GM21515 (cell line): ENCODE measurements at regions not wholly inside any gene's neighbourhood (a gene's known extent, or its start where the extent isn't known, plus 50 kb on each side); places are given as distances from the start of the nearest gene placed in this dataset.

Source experiments
- ATAC-seq: cut with Tn5 transposase; IDR thresholded peaks from one replicate; pipeline ENCODE4 v1.9.1; 2021; ENCODE audit not compliant: unreplicated experiment

DNA sequence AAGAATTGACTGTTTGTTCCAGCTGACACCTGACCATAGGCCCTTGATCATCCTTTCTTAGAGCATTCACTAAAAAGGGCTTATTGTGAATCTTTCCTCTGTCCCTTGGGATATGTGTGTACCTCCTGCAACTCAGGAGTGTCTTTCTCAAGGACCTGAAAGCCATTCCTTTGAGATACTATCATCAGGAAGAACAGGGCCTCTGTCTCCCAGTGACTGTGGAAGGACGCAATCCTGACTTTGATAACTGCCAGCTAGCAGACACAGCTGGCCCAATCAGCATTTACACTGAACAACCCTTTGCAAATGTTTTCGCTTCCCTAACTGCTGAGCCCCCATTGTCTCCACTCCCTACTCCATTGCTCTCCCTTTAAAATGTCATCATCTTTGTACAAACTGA is 144.4 kb downstream of the RMI1 start:
- ATAC-seq: no peak

DNA sequence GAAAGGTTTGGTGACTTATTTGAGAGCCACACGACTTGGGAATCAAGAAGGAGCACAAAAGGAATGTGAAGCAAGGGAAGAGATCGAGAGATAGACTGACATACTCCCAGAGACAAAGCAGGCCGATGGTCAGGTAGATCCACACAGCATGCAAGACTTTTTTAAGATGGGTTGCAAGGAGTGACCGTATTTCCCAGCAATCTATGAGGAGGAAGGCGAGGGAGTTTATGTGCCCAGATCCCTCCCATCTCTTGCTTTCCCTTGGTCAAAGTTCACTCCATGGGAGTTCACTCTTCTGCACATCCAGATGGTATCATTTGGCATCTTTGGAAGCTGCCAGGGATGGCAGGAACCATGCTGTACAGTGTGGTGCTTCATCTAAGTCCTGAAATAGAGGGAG is 148.9 kb downstream of the RMI1 start:
- ATAC-seq: no peak

DNA sequence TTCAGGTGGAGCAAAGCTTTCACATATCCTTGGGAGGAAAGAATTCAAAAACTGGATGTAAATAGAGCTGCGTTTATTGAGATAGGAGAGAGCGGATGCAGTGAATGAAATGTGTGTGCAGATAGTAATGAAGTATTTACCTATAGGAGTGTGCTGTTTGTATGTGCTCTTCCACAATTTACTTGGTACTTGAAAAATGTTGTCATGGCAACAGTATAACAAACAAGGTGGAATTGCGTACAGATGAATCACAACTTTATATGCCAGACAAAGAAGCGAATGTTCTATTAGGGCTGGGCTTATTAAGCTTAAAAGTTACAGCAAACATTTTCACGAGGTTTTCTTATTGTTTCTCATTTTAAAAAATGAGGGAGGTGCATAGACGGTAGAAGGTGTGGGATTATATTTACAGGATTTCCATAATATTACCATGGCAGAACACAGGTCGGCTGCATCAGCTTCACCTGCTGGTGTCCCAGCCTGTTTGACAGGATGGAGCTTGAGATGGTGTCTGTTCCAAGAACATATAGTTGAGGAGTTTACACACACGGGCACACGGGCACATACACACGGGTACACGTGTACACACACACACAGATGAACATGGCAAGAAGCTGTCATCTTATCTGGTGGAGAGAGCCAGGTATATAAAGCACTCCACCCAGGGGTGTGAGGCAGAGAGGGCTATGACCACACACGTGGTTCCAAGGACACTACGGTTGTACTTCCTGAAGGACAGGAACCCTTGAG is 155.7 kb downstream of the RMI1 start:
- ATAC-seq: no peak

DNA sequence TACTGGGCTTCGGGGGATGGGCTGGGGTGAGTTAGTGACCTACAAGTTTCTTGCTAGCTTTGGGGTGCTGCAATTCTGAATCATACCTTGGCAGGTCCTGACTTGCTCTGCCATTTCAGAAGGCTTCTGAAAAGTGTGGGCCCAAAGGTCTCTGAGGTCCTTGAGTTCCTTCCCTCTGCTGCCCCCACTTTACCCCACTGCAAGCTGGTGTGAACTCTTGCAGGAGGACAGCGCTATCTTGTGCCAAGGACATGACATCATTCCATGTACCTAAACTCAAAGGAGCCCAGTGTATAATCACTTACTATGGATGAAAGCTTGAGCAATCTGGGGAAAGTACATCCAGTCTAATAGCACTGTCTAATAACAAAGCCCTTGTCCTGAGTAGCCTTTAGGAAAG is 157.4 kb downstream of the RMI1 start:
- ATAC-seq: no peak

DNA sequence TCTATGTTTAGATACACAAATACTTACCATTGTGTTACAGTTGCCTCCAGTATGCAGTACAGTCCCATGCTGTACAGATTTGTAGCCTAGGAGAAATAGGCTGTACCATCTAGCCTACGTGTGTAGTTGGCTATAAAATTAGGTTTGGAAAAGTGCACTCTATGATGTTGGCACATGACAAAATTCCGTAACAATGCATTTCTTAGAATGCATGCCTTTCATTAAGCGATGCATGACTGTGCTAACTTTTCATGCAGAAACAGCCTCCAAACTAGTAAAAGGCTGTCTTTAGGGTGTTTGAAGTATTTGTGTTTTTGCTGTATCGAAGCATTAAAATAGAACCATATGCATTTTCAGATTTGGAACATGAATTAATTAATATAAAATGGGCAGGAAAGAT is 157.9 kb downstream of the RMI1 start:
- ATAC-seq: no peak

DNA sequence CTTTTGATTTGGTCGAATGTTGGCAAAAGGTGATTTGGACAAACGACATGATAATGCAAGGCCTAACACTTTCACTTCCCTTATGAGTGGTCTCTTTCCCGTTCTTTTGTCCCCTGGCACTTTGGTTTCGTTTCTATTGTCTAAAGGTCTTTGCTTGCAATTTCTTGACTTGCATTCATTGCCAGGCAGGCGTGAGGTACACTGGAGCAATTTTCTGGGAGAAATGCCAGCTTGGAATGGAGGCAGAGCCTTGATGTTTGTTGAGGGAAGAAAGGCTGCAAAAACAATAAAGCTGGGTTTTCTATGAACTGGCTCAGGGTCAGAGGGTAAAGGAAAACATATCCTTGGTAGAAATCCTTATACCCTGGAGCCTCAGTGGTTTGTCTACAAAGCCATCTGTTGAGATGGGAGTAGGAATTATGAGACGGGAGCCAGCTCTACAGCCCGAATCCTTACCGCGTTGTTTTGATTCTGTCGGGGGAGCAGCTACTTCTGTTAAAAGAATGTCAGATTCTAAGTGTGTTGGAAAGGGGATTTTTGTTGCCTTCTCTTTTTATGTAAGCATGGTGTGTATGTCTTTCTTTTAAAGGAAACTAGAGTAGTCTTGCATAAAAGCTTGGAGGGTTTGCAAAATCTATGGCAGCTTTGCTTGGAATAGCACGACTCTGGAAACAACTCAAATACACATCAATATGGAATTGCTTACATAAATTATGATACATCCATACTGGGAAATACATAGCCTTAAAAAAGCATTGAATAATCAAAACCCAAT is 158.9 kb downstream of the RMI1 start:
- no peak for ATAC-seq

DNA sequence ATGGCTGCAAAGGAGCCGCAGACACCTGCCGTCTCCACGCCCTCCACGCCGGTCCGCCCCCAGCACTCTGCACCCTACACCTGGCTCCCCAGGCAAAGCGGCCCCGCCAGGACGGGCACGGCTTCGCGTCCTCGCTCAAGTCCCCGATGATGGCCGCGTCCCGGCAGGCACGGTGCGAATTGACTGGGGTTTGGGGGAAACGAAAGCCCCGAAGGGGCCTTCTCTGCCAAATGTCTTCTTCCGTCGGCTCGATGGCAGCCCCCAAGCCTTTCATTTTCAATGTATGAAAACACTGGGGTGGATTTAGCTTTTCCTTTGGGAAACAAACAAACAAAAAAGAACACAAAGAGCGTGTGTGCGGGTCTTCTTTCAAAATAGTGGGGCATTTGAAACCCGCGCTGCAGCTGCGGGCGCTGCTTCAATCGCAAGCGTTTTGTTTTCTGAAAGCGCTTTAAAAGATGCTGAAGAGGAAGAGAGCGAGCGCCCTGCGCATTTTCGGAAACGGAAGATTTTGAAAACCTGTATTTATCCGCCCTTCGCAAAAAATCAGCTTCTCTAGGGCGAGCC is 160.0 kb downstream of the RMI1 start:
- ATAC-seq: no peak

DNA sequence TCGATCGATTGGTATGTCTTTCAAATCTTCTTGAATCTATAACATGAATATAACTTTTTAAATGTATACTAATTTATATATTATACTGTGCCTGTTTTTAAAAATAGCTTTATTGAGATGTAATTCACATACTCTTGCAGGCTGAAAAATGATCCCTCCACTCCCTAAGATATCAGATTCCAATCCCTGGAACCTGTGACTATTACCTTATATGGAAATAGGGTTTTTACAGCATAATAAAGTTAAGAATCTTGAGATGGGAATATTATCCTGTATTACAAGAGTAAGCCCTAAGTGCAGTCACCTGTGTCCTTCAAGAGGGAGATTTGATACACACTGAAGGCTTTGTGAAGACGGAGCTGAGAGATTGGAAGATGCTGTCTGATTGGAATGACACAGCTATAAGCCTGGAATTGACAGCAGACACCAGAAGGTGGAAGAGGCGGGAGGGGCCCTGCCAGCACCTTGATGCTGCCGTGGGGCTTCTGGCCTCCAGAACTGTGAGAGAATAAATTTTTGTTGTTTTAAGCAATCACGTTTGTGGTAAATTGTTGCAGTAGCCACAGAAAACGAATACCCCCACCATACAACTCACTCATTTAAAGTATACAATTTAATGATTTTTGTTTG is 161.3 kb downstream of the RMI1 start:
- no peak for ATAC-seq

DNA sequence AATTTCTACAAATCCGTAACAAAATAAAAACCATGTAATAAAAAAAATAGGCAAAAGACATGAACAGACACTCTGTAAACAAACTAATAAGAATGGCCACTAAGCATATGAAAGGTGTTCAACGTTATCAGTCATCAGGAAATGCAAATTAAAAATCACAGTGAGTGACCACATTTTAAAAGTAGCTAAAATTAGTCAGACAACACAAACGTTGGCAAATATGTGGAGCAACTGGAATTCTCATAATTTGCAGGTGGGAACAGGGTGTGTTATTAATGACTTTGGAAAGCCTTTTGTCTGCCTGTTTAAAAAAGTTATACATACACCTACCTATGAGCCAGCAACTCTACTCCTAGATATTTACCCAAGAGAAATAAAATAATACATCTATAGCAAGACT is 164.4 kb downstream of the RMI1 start:
- ATAC-seq: no peak

DNA sequence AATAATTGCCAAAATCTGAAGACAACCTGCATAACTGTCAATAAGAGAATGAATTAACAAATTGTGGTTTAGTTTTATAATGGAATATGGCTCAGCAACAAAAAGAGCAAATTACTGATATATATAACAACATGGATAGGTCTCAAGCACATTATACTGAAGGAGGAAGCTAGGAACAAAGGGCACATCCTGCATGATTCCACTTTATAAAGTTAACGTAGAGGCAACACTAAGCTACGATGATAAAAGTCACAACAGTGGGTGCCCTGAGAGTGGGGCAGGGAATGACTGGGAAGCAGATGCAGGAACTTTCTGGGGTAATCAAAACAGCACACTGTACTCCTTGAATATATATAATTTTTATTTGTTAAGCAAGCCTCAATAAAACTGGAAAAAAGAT is 165.2 kb downstream of the RMI1 start:
- no peak for ATAC-seq

DNA sequence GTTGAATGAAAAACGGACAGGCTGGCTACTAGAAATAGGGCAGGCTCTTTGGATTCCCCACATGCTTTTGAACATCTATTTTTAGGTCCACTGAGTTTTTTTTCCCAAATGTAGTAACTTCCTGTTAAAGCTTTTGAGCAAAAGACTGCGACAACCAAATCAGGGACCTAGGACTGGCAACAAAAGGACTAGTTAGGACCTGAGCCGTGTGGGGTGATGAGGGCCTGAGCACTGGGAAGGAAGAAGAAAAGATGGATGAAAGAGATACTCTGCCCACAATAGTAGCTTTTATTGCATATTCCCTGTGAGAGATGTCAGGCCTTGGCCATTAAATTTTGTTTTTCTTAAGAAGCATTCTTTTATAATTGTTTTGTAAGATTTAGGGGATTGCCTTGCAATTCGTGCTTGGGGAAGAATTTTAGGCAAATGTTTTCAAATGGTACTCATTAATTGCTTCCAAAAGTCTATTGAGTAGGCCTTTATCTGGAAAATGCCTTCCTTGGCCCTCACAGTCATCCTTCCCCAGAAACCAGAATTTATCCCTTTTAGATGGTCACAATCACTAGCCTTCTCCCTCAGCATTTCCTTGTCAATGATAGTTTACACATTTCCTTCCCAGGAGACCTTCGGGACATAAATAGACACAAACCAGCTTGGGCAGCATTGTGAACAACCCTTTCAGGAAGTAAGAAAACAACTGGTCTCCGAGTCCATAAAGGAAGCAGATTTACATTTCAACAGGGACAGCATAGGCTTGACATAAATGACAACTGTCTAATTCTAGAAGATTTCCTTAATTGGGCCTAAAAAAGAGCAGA is 166.5 kb downstream of the RMI1 start:
- no peak for ATAC-seq

DNA sequence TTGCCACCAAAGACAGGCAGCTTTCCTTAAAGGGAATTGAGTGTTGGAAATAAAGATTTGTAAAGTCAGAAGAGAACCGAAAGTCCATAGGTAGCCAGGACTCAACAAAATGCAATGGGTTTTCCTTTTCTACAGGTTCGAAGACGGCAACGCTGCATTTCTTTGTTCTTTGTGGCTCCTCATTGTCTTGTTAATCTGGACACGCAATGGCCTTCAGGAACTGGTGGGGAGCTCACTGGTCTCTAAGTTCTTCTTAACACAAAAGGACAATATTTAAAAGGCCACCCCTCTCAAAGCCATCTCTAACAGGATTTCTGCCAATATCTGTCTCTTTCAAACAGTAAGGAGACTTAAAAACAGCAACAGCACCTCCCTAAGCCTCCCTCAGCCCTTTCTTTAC is 170.6 kb downstream of the RMI1 start:
- ATAC-seq: no peak

DNA sequence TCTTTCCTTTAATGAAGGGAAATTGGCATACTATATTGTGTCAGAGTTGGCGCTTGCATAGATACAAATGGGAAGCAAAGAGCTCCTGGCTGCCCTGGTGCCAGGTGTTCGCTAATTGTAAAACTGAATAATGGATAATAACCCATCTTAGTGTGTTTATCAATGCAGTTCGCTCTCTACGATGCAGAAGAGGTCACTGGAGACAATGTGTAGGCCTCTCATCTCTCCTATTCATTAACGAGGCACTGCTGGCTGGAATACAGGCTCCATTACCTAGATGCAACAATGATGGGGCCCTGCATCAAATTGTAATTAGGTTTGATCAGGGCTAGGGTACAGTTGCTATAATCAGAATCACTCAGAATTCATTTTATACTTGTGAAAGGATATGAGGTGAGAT is 171.0 kb downstream of the RMI1 start:
- ATAC-seq: no peak

DNA sequence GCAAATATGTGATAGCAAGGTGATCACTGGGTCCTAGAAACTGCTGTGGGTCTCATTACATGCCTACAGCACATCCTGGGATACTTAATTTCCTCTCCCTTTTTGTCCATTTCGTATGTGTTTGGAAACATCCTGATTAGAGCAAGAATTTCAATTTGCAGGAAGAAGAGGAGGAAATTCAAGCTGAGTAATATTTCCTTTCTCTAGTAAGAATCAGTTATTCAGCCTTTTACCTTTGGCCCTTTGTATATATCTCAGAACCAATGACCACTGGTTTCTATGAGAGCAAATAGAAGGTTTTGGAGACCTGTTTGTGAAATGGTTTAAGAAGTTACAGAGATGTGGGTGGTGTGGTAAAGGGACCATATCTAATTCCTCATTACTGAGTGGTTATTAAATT is 171.6 kb downstream of the RMI1 start:
- ATAC-seq: no peak

DNA sequence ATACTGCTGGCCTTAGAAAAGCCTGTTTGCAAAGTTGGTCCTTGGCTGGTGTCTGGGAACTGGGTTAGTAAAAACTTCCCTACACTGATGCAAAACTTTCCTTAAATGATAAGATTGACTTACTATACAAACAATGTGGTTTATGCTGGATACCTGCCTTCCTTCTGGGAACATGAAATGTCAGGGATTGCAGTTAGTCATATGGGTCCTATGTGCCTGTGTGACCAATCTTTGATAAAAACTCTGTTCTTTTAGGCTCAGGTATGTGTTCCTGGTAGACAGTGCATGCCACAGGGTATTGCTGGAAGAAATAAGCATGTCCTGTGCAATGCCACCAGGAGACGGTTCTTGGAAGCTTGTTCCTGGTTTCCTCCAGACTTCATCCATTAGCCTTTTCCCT is 173.3 kb downstream of the RMI1 start:
- no peak for ATAC-seq

DNA sequence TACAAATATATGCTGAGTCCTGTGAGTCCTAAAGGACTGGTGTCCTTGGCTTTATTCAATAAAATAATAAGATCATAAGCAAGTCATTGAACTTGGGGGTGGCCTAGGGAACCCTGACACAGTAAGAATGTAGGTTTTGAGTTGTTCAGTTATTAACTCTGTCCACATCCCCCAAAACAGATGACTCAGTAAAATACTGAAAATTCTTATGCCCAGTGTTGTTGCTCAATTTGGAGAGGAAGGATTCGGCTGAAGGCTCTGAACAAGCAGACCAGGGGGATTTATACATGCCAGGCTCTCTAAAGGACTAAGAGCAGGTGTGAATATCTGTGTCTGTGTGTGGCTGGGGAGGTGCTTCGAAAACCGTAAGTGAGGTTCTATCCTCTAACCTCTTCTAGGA is 173.7 kb downstream of the RMI1 start:
- ATAC-seq: no peak

DNA sequence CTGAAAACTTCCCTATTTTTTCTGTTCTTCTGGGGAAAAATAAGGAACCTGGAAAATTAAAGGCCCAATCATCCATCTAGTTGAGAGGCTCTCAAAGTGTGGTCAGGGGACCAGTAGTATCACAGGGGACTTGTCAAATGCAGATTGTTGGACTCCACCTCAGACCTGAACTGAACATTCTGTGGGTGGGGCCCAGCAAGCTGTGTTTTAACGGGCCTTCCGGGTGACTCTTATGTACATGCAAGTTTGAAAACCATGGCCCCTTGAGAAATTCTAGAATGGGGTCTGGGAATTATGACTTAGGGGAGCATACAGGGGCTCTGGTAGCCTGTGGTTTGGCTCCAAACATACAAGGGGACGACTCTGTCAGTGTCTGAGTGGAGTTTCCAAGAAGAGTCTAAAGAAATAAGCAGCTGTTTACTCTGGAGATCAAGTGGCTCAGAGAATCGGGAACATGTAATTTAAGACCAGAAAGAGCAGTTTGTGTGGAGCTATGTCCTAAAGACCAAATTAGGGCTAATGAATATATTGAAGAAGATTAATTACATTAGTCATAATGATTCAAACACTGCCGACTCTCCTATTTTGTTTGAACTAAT is 177.4 kb downstream of the SLC28A3 start:
- ATAC-seq: no peak

DNA sequence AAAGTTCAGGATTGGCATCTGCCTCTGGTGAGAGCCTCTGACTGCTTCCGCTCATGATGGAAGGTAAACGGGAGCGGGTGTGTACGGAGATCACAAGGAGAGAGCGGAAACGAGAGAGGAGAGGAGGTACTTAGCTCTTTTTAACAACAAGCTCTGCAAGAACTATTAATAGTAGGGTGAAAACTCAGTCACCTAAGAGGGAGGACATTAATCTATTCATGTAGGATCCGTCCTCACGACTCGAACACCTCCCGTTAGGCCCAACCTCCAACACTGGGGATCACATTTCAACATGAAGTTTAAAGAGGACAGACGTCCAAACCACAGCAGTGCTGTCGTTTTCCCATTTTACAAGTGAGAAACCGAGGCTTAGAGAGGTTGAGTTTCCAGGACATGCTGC is 173.7 kb downstream of the SLC28A3 start:
- no peak for ATAC-seq

DNA sequence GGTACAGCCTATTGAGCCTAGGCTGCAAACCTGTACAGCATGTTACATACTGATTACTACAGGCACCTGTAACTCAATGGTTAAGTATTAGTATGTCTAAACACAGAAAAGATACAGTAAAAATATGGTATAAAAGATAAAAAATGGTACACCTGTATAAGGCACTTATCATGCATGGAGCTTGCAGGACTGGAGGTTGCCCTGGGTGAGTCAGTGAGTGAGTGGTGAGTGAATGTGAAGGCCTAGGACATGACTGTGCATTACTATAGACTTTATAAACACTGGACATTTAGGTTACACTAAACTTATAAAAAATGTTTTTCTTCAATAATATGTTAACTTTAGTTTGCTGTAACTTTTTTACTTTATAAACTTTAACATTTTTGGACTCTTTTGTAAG is 171.3 kb downstream of the SLC28A3 start:
- ATAC-seq: no peak

DNA sequence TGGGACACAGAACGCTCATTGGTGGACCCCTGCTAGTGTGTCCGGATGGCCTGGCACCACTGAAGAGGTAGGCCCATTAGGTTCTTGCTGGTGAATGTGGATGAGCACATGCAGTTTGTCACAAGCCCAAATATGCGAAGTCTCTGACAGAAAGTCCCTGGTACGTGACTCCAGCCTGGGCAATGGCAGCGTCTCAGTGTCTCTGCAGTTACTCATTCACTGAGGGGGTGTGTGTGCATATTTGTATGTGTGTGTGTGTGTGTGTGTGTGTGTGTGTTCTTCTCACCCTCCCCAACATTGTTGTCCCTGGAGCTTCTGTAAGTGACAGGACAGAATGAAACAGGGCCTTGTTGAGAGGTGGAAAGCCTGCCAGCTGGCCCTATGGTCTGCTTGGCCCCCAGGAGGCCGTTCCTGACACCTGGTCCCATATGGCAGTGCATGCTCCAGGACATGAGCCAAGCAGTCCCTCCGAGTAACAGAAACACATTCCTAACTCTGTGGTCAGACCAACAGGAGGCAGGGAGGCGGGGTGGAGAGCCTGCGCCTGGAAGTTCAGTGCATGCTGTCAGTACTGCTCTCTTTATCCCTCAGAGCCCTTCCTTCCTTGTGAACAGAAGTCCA is 169.9 kb downstream of the SLC28A3 start:
- ATAC-seq: no peak
